GM12878 (cell line): ENCODE measurements at regions not wholly inside any gene's neighbourhood (a gene's known extent, or its start where the extent isn't known, plus 50 kb on each side); places are given as distances from the start of the nearest gene placed in this dataset.

Source experiments
- BCL3 ChIP-seq: IDR thresholded peaks from 2 replicates; pipeline ENCODE4 v1.6.1; 2011; ENCODE audit warnings: borderline replicate concordance, low read depth, mild to moderate bottlenecking, moderate library complexity, low read length; ENCODE audit not compliant: insufficient read depth, poor library complexity, severe bottlenecking
- NBN ChIP-seq: fragments of 450-650 bp; IDR thresholded peaks from 2 replicates; pipeline ENCODE4 v1.6.1; 2016
- TF ChIP-seq, protein P1 (sequence below), 3 experiments: IDR thresholded peaks in 2 of 3; conservative IDR thresholded peaks in 1 of 3; 2 replicates each; pipeline ENCODE4 v1.5.1; 2011; ENCODE audit warnings: low read depth in 3 of 3, low read length in 3 of 3, mild to moderate bottlenecking in 3 of 3, control low read depth in 2 of 3, moderate library complexity in 2 of 3, inconsistent platforms in 1 of 3, mixed read lengths in 1 of 3; ENCODE audit not compliant: control insufficient read depth in 2 of 3, insufficient read depth in 1 of 3; ENCODE audit errors: extremely low read depth in 1 of 3

DNA sequence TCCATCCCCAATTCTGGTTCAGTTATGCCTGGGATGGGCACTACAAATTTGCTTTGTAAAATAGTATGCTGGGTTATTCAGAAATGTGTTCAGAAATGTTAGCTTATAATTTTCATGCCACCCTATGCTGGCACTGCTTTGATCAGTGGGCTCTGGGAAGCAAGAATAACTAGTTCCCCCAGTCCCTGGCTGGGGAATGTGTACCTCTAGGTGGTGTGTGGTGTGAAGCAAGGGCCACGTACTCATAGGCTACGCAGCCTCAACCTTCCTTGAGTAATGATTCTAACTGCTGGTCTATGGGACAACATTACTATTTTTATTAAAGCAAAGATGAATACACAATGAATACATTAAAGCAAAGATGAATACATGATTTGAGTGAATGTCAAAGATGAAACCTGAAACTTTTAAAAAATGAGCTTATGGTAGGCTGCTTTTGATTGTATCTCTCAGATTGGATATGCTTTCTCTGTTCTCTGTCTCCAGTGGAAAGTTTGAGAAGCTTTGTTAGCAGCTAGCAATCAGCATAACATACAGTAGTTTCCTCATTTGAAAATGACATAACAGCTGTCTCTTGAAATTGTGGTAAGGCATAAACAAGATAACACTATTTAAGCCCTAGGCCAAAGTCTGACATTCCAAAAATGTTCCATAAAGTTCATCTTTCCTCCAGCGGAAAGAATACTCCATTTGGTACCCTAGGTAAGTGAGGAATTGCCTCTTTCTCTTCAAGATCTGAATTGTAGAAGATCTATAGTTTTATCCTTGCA is 174.7 kb upstream of the NFIB start:
- TF ChIP-seq, protein P1, sequence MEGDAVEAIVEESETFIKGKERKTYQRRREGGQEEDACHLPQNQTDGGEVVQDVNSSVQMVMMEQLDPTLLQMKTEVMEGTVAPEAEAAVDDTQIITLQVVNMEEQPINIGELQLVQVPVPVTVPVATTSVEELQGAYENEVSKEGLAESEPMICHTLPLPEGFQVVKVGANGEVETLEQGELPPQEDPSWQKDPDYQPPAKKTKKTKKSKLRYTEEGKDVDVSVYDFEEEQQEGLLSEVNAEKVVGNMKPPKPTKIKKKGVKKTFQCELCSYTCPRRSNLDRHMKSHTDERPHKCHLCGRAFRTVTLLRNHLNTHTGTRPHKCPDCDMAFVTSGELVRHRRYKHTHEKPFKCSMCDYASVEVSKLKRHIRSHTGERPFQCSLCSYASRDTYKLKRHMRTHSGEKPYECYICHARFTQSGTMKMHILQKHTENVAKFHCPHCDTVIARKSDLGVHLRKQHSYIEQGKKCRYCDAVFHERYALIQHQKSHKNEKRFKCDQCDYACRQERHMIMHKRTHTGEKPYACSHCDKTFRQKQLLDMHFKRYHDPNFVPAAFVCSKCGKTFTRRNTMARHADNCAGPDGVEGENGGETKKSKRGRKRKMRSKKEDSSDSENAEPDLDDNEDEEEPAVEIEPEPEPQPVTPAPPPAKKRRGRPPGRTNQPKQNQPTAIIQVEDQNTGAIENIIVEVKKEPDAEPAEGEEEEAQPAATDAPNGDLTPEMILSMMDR (IDR thresholded peaks at IDR 0.05 in 2 of 3, conservative IDR thresholded peaks at IDR 0.05 in 1 of 3; ENCODE audit: control insufficient read depth in 2 of 3, extremely low read depth in 1 of 3, insufficient read depth in 1 of 3, low read depth in 3 of 3, low read length in 3 of 3): no peak
- TF ChIP-seq NBN (no peak), BCL3 (no peak)
